GM10266 (cell line): ENCODE measurements at regions not wholly inside any gene's neighbourhood (a gene's known extent, or its start where the extent isn't known, plus 50 kb on each side); places are given as distances from the start of the nearest gene placed in this dataset.
"Not testable (repeated sequence)": the region's sequence is repeated elsewhere in the genome, so short reads cannot be mapped to it uniquely, and the experiment has no call there.

Experiments used
- DNase-seq: peaks from one replicate; pipeline ENCODE4 v3.0.0; 2012; ENCODE audit errors: extremely low spot score
- CTCF ChIP-seq: IDR thresholded peaks from 2 replicates; pipeline ENCODE4 v1.5.1; 2012; ENCODE audit warnings: mild to moderate bottlenecking, low read depth; ENCODE audit not compliant: control insufficient read depth, insufficient read depth; ENCODE audit errors: missing control alignments

DNA sequence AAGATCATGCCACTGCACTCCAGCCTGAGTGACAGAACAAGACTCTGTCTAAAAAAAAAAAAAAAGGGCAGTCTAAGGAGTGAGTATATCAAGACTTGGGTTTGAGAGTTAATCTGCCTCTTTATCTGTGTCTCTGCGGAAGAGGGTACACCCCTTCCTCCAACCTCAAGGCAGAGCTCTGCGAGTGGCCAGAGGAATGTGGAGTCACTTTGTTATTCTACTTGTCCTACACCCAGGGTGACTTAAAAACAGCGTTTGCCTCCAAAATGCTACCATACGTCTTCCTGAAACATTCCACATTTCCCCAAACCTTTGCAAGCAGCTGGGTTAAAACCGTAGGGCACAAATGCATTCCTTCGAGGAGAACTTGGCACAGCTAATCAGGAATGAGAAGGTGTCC, 199.9 kb downstream of the SHOX start:
- no peak for TF ChIP-seq CTCF
- no peak for DNase-seq

- no peak for DNase-seq
- TF ChIP-seq CTCF = no peak
These were observed 198.6 kb downstream of the SHOX start for GRCh38 chrX:829145-829544.

DNA sequence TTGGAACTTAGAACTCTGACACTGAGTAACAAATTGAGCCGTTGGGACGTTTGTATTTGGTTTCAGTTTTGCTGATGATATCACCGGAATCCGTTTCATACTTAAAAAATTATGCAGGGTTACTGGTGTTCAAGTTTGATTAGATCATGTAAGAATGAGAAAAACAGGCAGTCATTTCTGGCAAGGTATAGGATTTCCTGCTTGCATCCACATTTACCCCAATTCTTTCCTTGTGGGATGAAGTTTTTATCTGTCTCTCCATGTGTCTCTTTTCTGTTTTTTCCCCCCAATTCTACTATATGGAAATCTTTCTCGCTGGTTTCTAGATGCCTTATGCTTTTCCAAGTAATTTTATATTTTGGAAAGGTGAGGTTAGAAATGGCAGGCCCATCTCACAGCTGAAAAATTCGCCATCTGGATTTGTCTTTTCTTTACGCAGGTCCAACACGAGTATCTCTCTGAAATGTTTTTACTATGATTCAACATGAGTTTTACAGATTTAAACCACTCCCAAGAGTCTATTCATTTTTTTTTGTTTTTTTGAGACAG, 197.9 kb downstream of the SHOX start:
- no peak for DNase-seq
- no peak for TF ChIP-seq CTCF

- no peak for TF ChIP-seq CTCF
- DNase-seq = no peak
These were observed 195.9 kb downstream of the SHOX start for GRCh38 chrX:826448-826847.

- no peak for TF ChIP-seq CTCF
- no peak for DNase-seq
These were observed 195.4 kb downstream of the SHOX start for GRCh38 chrX:825991-826390.

- not testable (repeated sequence) for DNase-seq
These were observed 192.5 kb downstream of the SHOX start for GRCh38 chrX:823073-823472.

GRCh38 chrX:821327-822107, 190.9 kb downstream of the SHOX start:
- no peak for DNase-seq
- TF ChIP-seq CTCF = no peak
